SK-N-MC (cell line): ENCODE measurements at regions not wholly inside any gene's neighbourhood (a gene's known extent, or its start where the extent isn't known, plus 50 kb on each side); places are given as distances from the start of the nearest gene placed in this dataset.

Experiments used
- DNase-seq: peaks from one replicate; pipeline ENCODE4 v3.0.0-alpha.2; 2011; ENCODE audit warnings: low read depth, low spot score
- H3K27ac ChIP-seq: fragments of 200-600 bp; sonication (generic); 2 replicates; pipeline ENCODE4 v1.5.1; 2016; ENCODE audit warnings: mixed run types
- H3K36me3 ChIP-seq: fragments of 200-600 bp; sonication (generic); 2 replicates; pipeline ENCODE4 v1.6.1; 2017; ENCODE audit warnings: antibody characterized with exemption, low read length, mixed read lengths; ENCODE audit not compliant: insufficient read depth
- H3K4me3 ChIP-seq: fragments of 200-600 bp; sonication (generic); 2 replicates; pipeline ENCODE4 v1.5.1; 2016
- H3K9ac ChIP-seq: fragments of 200-600 bp; sonication (generic); 2 replicates; pipeline ENCODE4 v1.8.0; 2017; ENCODE audit warnings: mixed run types, mixed read lengths; ENCODE audit not compliant: insufficient read length
- H3K9me3 ChIP-seq: fragments of 200-600 bp; sonication (generic); 2 replicates; pipeline ENCODE4 v1.6.1; 2017; ENCODE audit warnings: low read depth, mild to moderate bottlenecking, antibody characterized with exemption, low read length, moderate library complexity, mixed read lengths
- EZH2 ChIP-seq: fragments of 200-600 bp; sonication (generic); IDR thresholded peaks from one replicate; pipeline ENCODE4 v1.6.1; 2017; ENCODE audit warnings: antibody characterized with exemption
- FOXP2 ChIP-seq: optimal IDR thresholded peaks from 2 replicates; pipeline ENCODE3; 2011; ENCODE audit warnings: mild to moderate bottlenecking, moderate library complexity; ENCODE audit not compliant: insufficient read depth; ENCODE audit errors: extremely low read length, control extremely low read depth
- POLR2AphosphoS5 ChIP-seq: IDR thresholded peaks from 2 replicates; pipeline ENCODE4 v1.6.1; 2012; ENCODE audit warnings: mild to moderate bottlenecking, low read depth, low read length, borderline replicate concordance

DNA sequence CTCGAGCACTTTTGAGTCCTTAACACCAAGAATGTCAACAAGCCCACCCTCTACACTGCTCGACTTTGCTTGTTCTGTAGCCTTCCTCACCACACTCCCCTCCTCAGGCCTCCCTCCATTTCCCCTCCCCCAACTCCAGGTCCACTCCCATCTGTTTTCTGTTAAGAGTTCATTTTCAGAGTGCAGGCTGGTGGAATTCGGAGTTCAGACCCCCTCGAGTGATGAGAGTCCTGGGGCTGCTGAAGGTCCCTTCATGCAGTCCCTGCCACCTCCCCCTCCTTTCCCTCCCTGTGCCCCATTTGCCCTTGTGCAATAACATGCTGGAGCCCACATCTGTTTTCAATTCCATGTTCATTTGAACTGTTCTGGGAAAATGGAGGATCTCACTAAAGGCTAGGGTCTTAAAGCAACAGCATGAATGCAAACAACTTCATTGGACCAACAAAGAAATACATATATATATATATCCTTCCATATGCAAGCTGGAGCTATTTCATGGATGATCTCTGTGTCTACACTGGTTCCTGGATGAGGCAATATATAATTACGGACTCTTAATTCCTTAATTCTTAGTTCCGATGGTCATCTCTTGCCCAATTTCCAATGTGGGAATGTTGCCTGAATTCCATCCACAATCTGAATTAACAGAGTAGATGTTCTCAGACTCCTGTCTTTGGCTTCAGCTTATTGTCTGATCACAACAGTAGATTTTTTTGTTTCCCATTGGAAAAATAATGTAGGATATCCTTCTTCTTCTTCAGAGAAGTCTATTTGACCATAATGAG is 340.4 kb downstream of the ETS1 start:
- peak overlapping the region; percentile 95 for H3K27ac ChIP-seq
- no peak overlapping the region for H3K9ac ChIP-seq
- H3K4me3 ChIP-seq, result peak overlapping the region; percentile 72

DNA sequence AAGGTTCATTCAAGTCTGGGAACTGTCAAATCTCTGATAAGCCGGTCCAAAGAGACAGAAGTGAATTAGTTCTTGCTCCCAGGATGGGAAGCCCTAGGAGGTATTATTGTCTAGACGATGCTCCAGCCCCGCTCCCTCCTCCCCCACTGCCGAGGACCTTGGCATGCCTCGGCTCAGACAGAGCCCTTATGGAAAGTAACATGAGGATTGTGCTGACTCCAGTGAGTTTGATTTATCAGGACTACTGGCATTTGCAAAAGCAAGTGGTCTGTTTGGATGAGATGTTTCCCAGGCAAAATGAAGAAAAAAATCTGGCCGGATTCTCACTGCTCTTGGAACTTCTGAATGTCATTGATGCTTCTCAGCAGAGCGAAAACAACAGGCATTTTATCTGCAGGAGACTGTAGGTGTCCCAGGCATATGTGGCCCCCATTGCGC is 341.0 kb downstream of the ETS1 start:
- H3K9ac ChIP-seq, result no peak overlapping the region
- DNase-seq, result no peak
- H3K9me3 ChIP-seq, result no peaks in the 10 kb centered on the region

More for the DNA sequence above, 340.4 kb downstream of the ETS1 start:
- peak; percentile 75 for DNase-seq
- no peak for TF ChIP-seq POLR2AphosphoS5
- no peak for TF ChIP-seq EZH2
- no peak for TF ChIP-seq FOXP2
- Histone ChIP-seq H3K36me3 (no peaks in the 10 kb centered on the region), H3K9me3 (no peaks in the 10 kb centered on the region)

DNA sequence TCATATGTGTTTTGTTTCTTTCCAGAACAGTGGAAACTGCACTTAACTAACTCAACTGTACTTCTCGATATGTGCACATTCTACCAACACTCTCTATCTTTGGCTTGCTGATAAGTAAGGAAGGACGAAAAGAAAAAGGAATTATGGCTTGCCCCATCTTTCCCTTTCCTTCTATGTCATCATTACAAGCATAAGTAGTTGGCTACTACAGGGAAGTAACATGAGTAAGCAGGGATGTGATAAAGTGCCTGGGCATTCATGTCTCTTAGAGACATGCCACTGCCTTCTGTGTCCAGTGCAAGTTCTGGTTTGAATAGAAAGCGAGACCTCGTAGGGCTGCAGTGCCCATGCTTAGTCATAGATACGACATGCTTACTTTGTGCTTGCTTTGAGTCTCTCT is 342.5 kb downstream of the ETS1 start:
- no peak for DNase-seq
- Histone ChIP-seq H3K9me3 (no peaks in the 10 kb centered on the region), H3K4me3 (no peak overlapping the region), H3K36me3 (no peaks in the 10 kb centered on the region), H3K27ac (no peak overlapping the region), H3K9ac (no peak overlapping the region)
- no peak for TF ChIP-seq FOXP2
- no peak for TF ChIP-seq EZH2
- no peak for TF ChIP-seq POLR2AphosphoS5

More for the DNA sequence above, 341.0 kb downstream of the ETS1 start:
- H3K27ac ChIP-seq, result peak overlapping the region; percentile 95
- no peaks in the 10 kb centered on the region for H3K36me3 ChIP-seq
- no peak for TF ChIP-seq POLR2AphosphoS5
- peak overlapping the region; percentile 72 for H3K4me3 ChIP-seq

DNA sequence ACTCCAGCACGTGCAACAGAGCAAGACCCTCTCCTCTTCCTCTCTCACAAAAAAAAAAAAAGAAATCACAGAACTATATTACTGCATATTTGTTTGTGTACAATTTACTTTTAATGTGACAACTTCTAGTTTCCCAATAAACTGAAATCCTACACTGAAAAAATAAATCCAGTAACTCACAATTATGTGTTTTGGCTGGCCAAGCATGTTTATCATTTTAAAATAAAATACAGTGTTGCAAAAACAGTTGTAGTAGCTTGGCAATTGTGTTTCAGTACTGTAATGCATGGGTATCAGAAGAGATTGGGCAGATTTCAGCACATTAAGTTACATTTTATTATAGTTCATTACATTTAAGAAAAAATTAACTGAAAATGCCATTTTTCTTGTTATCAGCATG is 344.9 kb downstream of the ETS1 start:
- no peak overlapping the region for H3K4me3 ChIP-seq
- TF ChIP-seq POLR2AphosphoS5 (no peak), FOXP2 (no peak), EZH2 (no peak)
- H3K9ac ChIP-seq, result no peak overlapping the region
- no peak overlapping the region for H3K27ac ChIP-seq
- H3K36me3 ChIP-seq, result no peaks in the 10 kb centered on the region
- H3K9me3 ChIP-seq, result no peaks in the 10 kb centered on the region
- no peak for DNase-seq

DNA sequence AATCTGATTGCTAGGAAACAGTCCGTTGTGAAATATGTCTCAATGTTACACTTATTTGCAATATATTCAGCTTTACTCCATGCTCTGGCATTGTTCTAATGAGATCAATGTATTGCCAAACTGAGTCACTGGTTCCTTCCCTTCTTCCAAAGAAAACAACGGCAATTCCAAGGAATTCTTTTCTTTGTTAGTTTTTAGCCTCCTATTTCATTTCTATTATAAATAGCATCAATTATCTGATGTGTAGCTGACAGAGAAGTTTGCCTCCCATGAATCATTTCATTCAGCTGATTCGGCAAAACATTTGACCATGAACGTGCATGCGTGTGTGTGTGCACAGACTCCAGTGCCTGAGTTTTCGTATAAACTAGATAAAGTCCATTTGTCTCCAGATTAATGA is 346.8 kb downstream of the ETS1 start:
- H3K9ac ChIP-seq, result no peak overlapping the region
- H3K9me3 ChIP-seq, result no peaks in the 10 kb centered on the region
- no peak for DNase-seq
- no peaks in the 10 kb centered on the region for H3K36me3 ChIP-seq
- no peak for TF ChIP-seq POLR2AphosphoS5
- TF ChIP-seq FOXP2, result no peak
- no peak for TF ChIP-seq EZH2
- H3K4me3 ChIP-seq, result no peak overlapping the region
- no peak overlapping the region for H3K27ac ChIP-seq

DNA sequence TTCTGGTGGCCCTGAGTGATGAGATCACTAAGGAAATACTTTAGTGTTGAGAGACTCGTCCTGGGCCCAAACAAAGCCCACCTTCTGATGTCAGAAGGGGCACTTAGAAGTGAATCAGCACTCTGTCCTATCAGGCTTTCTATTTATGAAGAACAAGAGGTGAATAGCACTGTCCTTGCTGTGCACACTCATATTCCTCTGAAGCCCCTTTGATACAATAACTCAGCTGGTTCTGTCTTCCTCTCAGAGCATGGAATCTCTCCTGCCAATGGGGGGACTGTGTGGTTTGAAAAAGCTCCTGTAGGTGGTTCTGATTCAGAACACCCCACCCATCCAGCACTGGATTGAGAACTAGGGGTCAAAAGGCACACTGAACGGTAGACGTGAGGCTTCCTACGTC is 348.1 kb downstream of the ETS1 start:
- H3K27ac ChIP-seq, result no peak overlapping the region
- DNase-seq, result no peak
- H3K4me3 ChIP-seq, result no peak overlapping the region

DNA sequence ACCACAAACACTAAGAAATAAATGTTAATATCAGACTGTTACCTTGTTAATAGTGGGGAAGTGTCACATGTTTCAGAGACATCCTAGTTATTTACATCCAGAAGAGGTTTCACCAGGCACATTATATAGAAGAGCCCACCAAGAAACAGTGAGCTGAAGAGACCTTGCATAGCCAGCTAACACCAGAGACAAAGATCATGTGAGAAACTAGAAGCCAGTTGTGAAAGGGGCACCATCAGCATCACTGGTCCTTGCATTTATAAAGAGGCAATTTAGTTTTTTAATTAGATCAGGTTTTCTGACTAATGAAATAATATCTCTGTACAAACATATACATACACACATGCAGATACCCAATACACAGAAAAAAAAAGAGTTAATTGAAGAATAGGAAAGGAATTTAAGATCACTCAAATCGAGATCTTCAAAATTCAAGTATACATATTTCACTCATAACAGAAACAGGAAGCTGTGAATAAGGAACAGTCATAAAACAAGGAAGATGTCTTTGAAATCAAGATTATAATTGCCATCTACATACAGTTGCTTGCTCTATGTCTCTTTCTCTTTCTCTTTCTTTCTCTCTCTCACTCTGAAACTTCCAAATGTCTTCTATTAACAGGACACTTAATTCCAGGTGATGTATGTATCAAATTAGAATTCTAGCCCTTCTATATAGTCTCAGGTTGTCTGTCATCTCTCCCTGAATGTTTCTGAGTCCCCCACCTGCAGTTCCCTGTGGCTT is 348.7 kb downstream of the ETS1 start:
- DNase-seq, result no peak
- no peak for TF ChIP-seq POLR2AphosphoS5
- no peak for TF ChIP-seq FOXP2
- no peak for TF ChIP-seq EZH2
- H3K9ac ChIP-seq, result no peak overlapping the region

More for the DNA sequence above, 348.1 kb downstream of the ETS1 start:
- TF ChIP-seq FOXP2 (no peak), POLR2AphosphoS5 (no peak), EZH2 (no peak)
- H3K36me3 ChIP-seq, result no peaks in the 10 kb centered on the region
- H3K9ac ChIP-seq, result no peak overlapping the region
- no peaks in the 10 kb centered on the region for H3K9me3 ChIP-seq

More for the DNA sequence above, 348.7 kb downstream of the ETS1 start:
- Histone ChIP-seq H3K36me3 (no peaks in the 10 kb centered on the region), H3K9me3 (no peaks in the 10 kb centered on the region), H3K27ac (no peak overlapping the region), H3K4me3 (no peak overlapping the region)
